HG03432 (cell line): ENCODE measurements at regions not wholly inside any gene's neighbourhood (a gene's known extent, or its start where the extent isn't known, plus 50 kb on each side); places are given as distances from the start of the nearest gene placed in this dataset.
"Not testable (repeated sequence)": the region's sequence is repeated elsewhere in the genome, so short reads cannot be mapped to it uniquely, and the experiment has no call there.

ENCODE experiments used
- ATAC-seq: cut with Tn5 transposase; IDR thresholded peaks from one replicate; pipeline ENCODE4 v1.9.1; 2021; ENCODE audit warnings: mild to moderate bottlenecking, moderate library complexity; ENCODE audit not compliant: unreplicated experiment

DNA sequence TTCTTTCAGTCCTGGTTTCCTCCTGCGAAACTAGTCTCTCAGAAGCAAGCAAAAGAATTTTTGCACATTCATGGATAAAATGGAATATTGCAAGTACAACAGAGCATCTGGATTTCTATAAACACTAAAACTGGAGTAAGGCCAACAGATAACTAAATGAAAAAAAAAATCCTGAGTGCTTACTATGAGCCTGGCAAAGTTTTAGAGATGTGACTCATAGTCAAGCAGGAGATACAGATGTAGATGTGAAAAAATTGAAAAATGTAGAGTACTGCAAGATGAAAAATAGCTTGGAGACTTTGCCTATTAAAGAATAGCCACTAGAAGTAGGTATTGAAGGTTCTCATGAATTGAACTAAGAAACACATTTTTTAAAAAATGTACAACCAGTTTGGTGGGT is 397.4 kb downstream of the OTOL1 start:
- ATAC-seq: no peak

GRCh38 chr3:161894657-161895056 is 398.0 kb downstream of the OTOL1 start:
- ATAC-seq: no peak

DNA sequence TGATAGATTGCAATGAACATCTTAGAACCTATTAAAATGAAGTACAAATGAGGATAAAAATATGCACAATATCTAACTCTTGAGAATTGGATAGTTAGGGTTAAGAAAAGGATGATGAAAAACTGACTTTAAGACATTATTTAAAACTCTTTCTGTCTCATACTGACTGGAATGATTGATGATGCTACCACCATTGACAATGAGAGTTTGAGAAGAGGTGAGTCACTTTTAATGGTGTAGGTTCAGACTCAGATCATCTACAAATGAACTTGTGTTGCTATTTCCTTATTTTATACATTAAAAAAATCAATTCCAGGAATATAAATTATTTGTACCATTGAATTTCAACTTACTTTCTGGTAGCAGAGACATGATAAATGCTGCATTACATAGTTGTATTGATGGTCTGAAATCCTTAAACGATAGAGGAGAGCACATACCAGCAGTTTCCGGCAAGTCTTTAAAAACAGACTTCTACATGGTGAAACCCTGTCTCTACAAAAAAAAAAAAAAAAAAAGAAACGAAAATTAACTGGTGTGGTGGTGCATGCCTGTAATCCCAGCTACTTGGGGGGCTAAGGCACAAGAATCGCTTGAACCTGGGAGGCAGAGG is 409.0 kb downstream of the OTOL1 start:
- no peak for ATAC-seq

- ATAC-seq: no peak
Measured at GRCh38 chr3:161913786-161914389, 417.3 kb downstream of the OTOL1 start.

DNA sequence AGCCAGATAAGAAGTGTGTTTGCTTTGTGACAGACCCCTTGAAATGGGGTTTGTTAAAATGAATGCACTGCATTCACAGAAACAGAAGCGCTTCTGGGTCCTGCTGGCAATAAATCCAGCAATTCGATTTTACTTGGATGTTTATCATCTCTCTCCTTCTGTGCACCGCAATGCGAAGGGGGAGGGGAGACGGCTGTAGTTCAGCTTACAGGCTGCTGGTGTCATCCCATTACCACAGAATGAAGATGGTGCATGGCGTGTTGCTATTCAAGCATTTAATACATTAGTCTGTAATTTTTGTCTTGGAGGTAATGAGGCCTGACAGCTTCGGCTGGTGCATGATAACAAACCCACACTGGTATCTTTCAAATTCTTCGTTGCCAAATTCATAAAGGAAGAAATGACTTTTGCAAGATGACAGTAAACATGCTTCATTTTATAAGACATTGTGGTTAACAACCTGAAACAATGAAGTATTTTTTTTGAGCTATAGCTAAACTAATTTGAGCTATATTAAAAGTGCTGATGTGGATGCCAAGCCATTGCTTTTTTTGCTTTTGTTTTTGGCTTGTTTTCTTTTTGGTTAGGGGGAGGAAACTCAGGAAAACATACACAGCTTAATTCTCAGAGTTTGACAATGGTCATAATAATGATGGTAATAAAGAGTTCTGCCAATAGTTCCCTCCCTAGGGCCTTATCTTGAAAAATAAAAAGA is 418.3 kb downstream of the OTOL1 start:
- ATAC-seq: no peak

DNA sequence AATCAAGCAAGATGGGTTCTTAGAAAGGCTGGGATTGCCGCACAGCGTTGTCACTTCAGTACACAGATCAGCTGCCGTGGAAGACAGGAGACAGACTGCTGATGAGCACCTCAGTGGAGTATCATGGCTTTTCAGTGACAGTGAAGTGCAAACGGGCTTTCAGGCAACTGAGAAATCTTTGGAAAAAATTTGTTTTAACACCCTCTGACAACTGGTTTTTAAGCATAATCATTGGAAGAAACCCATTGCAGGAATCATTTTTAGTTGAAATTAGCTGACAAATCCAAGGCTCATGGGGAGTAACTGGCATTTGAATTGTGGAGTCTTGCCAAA is 418.8 kb downstream of the OTOL1 start:
- ATAC-seq: no peak

GRCh38 chr3:161920196-161920595 is 423.6 kb downstream of the OTOL1 start:
- ATAC-seq: no peak

GRCh38 chr3:161925749-161926360 is 429.2 kb downstream of the OTOL1 start:
- ATAC-seq: no peak

DNA sequence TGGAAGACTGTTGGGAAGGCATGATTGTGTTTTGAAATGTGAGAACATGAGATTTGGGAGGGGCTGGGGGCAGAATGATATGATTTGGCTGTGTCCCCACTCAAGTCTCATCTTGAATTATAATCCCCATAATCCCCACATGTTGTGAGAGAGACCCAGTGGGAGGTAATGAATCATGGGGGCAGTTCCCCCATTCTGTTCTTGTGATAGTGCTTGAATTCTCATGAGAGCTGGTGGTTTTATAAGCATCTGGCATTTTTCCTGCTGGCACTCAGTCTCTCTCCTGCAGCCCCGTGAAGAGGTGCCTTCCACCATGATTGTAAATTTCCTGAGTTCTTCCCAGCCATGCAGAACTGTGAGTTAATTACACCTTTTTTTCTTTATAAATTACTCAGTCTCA is 430.5 kb downstream of the OTOL1 start:
- ATAC-seq: no peak

DNA sequence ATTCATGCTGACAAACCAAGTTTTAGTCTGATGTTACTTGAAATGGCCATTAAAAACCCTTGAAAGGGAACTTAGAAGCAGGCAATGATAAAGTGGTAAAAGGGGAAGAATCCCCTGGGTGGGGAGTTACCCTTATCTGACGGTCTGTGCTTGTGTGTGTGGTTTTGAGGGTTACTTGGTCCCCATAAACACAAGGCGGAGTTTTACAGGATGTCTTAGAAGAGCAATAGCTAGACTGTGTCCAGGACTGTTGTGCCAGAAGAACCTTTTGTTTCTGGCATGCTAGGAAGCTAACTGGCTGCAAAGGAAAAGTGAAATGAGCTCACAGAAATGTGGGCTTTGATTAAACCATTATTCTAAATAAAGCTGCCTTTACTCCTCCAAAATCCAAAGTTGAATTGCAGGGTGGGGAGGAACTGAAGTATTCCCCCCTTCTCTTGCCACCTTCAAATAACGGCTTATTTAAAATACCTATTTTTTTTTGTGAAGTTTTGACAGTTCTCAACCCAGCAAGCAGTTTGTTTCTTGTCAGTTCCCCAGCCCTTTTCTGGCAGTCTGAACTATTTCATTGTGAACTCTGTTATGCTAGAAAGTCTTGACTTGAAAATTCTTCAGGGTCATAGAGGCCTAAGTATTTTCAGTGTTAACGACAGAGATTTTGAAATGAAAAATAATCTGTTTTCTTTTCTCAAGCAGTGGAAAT is 443.5 kb downstream of the OTOL1 start:
- peak; percentile 56 for ATAC-seq

DNA sequence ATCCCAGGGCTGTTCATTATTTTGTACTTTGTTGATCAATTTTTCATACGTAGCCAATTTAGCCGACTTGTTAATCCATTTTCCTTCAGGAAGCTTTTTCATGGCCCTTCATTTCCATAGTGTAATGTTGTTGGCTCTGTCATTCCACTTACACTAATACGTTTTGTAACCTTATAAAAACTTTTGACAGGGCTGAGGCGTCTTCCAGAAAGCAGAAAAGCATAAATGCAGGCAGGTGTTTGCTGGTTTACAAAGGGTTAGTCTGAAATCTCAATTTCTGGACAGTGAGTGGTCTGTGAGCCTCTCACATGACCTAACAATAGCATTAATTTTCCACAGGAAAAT is 444.0 kb downstream of the OTOL1 start:
- no peak for ATAC-seq

- ATAC-seq: no peak
Measured at GRCh38 chr3:161941891-161942290, 445.3 kb downstream of the OTOL1 start.

- ATAC-seq: not testable (repeated sequence)
Measured at GRCh38 chr3:161943801-161944345, 447.3 kb downstream of the OTOL1 start.

GRCh38 chr3:161946443-161946960 is 449.9 kb downstream of the OTOL1 start:
- no peak for ATAC-seq

DNA sequence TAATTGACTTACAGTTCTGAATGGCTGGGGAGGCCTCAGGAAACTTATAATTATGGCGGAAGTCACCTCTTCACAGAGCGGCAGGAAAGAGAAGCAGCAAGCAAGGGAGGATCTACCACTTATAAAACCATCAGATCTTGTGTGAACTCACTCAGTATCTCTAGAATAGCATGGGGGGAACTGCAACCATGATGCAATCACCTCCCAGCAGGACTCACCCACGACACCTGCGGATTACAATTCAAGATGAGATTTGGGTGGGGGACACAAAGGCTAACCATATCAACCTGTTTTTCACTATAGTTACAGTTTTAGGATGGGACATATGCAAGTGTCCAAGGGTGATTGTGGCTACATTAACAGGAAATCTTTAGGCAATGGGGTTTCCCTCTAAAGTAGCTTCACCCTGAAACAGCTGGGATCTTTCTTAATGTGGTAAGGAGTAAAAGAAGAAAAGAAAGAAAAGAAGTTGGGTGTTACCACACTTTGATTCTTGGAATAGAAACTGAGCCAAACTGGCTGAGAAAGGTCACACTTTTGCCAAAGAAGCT is 453.8 kb downstream of the OTOL1 start:
- no peak for ATAC-seq

GRCh38 chr3:161957467-161957866 is 460.9 kb downstream of the OTOL1 start:
- no peak for ATAC-seq

DNA sequence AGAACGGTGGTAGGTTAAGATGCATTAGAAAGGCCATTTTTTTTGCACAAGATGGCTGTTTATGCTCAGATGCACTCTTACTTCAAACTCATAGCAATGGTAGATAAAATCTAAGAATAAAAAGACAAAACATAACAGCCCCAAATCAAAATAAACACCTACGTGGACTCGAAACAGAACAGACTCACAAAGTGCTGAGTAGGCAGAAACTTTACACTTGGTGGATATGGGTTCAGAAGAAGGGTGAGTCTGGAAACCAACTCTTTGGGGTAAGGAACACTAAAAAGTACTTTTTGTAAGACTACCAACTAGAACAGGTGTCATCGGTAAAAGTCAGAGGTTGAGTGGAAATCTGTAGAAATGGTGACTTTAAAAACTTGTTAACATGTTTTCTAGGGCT is 468.2 kb downstream of the OTOL1 start:
- ATAC-seq: no peak

GRCh38 chr3:161969867-161970266 is 473.3 kb downstream of the OTOL1 start:
- no peak for ATAC-seq

DNA sequence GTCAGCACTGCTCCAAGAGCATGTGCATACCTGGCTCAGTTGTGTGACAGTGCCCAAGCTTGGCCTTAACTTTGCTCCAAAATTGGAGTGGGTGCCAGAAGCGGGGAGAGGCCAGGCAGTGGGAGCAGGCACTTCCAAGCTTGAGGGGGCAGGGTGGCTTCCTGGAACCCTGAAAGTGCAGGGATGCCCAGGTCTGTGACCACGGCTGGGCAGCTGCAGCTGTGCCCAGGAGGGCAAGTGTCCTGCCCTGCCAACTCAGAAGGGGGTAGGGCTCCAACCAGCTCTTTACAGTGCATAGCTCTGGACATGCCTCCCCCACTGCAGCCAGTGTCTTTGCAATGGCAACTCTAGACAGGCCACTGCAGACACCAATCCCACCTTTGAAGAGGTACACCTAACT is 478.6 kb downstream of the OTOL1 start:
- no peak for ATAC-seq

- ATAC-seq: peak; percentile 76
Measured at GRCh38 chr3:161977063-161977462, 480.5 kb downstream of the OTOL1 start.

DNA sequence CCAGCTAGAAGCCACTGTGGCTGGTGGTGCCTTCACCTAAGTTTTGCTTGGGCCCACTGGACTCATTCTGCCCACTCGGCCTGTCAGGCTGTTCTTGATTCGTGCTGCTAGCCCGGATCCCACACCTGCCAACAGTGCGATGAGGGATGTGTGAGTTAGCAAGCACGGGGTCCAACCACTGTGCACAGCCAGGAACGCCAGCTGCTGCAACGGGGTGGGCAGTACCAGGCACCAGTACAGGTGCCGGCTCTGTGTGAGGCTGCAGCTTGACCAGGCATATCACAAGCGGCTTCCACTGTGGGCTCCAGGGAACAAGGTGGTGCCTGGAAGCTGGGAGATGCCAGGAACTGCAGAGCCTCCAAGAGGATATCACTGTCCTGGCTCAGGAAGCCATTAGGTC is 481.2 kb downstream of the OTOL1 start:
- no peak for ATAC-seq
